Neural cell (in vitro differentiated cells): ENCODE measurements at regions not wholly inside any gene's neighbourhood (a gene's known extent, or its start where the extent isn't known, plus 50 kb on each side); places are given as distances from the start of the nearest gene placed in this dataset.

Experiments used
- H2AFZ ChIP-seq: fragments of 200-600, 300-800 bp; sonication (generic), shearing (Covaris generic); 2 replicates; pipeline ENCODE4 v1.6.0; 2014; ENCODE audit warnings: low read depth, mild to moderate bottlenecking, antibody characterized with exemption, low read length, moderate library complexity
- H3F3A ChIP-seq: fragments of 200-600 bp; shearing (Covaris generic); 2 replicates; pipeline ENCODE4 v1.6.1; 2016; ENCODE audit warnings: mild to moderate bottlenecking, moderate library complexity, mixed read lengths, antibody characterized with exemption, low read length; ENCODE audit not compliant: insufficient read depth, poor library complexity, severe bottlenecking
- H3K27ac ChIP-seq: fragments of 200-600, 300-800 bp; sonication (generic), shearing (Covaris generic); 2 replicates; pipeline ENCODE4 v1.5.1; 2014; ENCODE audit warnings: mild to moderate bottlenecking, low read length, moderate library complexity
- H3K27me3 ChIP-seq: fragments of 300-800, 200-600 bp; sonication (generic), shearing (Covaris generic); 2 replicates; pipeline ENCODE4 v1.6.0; 2014; ENCODE audit warnings: mild to moderate bottlenecking, low read depth, low read length, moderate library complexity; ENCODE audit not compliant: insufficient read depth
- H3K36me3 ChIP-seq: fragments of 300-800, 200-600 bp; sonication (generic), shearing (Covaris generic); 2 replicates; pipeline ENCODE4 v1.5.1; 2014; ENCODE audit warnings: mild to moderate bottlenecking, antibody characterized with exemption, low read length, moderate library complexity; ENCODE audit not compliant: insufficient read depth
- H3K4me2 ChIP-seq: fragments of 300-800, 200-600 bp; sonication (generic), shearing (Covaris generic); 2 replicates; pipeline ENCODE4 v1.6.0; 2014; ENCODE audit warnings: mild to moderate bottlenecking, low read length
- H3K4me3 ChIP-seq: fragments of 300-800, 200-600 bp; sonication (generic), shearing (Covaris generic); 2 replicates; pipeline ENCODE4 v1.5.1; 2014; ENCODE audit warnings: mild to moderate bottlenecking, low read length, moderate library complexity
- H3K79me2 ChIP-seq: fragments of 200-600 bp; shearing (Covaris generic); replicated peaks from 2 replicates; pipeline ENCODE4 v1.6.0; 2014; ENCODE audit warnings: mild to moderate bottlenecking, low read length, moderate library complexity; ENCODE audit not compliant: insufficient read depth
- H3K9ac ChIP-seq: fragments of 300-800, 200-600 bp; sonication (generic), shearing (Covaris generic); 2 replicates; pipeline ENCODE4 v1.6.1; 2016; ENCODE audit warnings: mild to moderate bottlenecking, low read length, mixed read lengths
- H3K9me2 ChIP-seq: fragments of 200-600 bp; shearing (Covaris generic); 2 replicates; pipeline ENCODE4 v1.6.1; 2016; ENCODE audit warnings: mild to moderate bottlenecking, low read length, mixed read lengths; ENCODE audit not compliant: insufficient read depth
- H3K9me3 ChIP-seq: fragments of 200-600, 300-800 bp; sonication (generic), shearing (Covaris generic); 2 replicates; pipeline ENCODE4 v1.6.1; 2016; ENCODE audit warnings: mild to moderate bottlenecking, mixed run types, low read length, moderate library complexity, mixed read lengths
- H4K20me1 ChIP-seq: fragments of 200-600 bp; shearing (Covaris generic); 2 replicates; pipeline ENCODE4 v1.6.1; 2016; ENCODE audit warnings: mild to moderate bottlenecking, mixed run types; ENCODE audit not compliant: insufficient read depth
- EP300 ChIP-seq: fragments of 450-650 bp; conservative IDR thresholded peaks from 2 replicates; pipeline ENCODE4 v1.6.1; 2014; ENCODE audit warnings: antibody characterized with exemption, mild to moderate bottlenecking, moderate library complexity; ENCODE audit not compliant: poor library complexity, severe bottlenecking
- EZH2 ChIP-seq: fragments of 200-600, 300-800 bp; shearing (Covaris generic), sonication (generic); IDR thresholded peaks from 2 replicates; pipeline ENCODE4 v1.6.1; 2014; ENCODE audit warnings: antibody characterized with exemption, low read length, borderline replicate concordance, mild to moderate bottlenecking; ENCODE audit not compliant: insufficient read depth, poor library complexity, severe bottlenecking
- MXI1 ChIP-seq: fragments of 450-650 bp; conservative IDR thresholded peaks from 2 replicates; pipeline ENCODE4 v1.6.1; 2014; ENCODE audit warnings: antibody characterized with exemption, mild to moderate bottlenecking; ENCODE audit not compliant: poor library complexity, severe bottlenecking
- POLR2AphosphoS5 ChIP-seq: IDR thresholded peaks from 2 replicates; pipeline ENCODE4 v1.6.1; 2012
- RAD21 ChIP-seq: fragments of 450-650 bp; conservative IDR thresholded peaks from 2 replicates; pipeline ENCODE4 v1.6.1; 2014; ENCODE audit warnings: antibody characterized with exemption, mild to moderate bottlenecking, moderate library complexity
- SMC3 ChIP-seq: fragments of 450-650 bp; conservative IDR thresholded peaks from 2 replicates; pipeline ENCODE4 v1.6.1; 2014; ENCODE audit warnings: antibody characterized with exemption, mild to moderate bottlenecking, moderate library complexity; ENCODE audit not compliant: poor library complexity
- TAF1 ChIP-seq: IDR thresholded peaks from 2 replicates; pipeline ENCODE4 v1.6.1; 2012; ENCODE audit warnings: low read depth
- TF ChIP-seq, protein P1 (sequence below): fragments of 450-650 bp; IDR thresholded peaks from 2 replicates; pipeline ENCODE4 v1.5.1; 2014; ENCODE audit warnings: antibody characterized with exemption, mild to moderate bottlenecking, moderate library complexity; ENCODE audit not compliant: poor library complexity, severe bottlenecking
- TF ChIP-seq, protein P2 (sequence below): IDR thresholded peaks from 2 replicates; pipeline ENCODE4 v1.6.1; 2012; ENCODE audit warnings: borderline replicate concordance

DNA sequence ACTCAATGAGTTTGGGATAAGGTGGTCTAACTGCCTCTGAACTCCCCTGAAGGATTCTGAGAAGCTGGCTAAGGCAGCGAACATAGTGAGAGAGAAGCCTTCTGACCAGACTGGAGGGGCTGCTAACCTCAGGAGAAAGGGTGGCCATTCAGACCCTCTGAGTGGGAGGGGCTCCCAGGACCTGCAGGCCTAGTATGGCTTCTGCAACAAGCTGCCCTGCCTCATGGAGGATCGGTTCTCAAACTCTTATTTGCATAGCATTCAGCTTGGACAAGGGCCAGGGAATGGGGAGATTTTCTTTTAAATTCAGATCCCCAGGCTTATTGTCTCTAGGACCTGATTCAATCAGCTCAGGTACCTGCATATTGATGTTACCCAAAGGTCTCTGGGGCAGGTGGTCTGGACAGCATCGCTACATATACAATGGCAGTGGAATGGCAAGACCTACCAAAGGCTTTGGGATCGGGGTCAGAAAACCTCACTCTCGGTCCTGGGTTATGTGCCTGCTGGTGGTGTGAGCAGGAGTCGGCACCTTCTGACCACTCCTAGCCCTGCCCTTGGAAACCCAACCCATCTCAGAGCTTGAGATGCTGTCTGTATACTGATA lies 599.1 kb downstream of the BRD1 start:
- Histone ChIP-seq H2AFZ (no peak overlapping the region), H3K79me2 (no peaks in the 10 kb centered on the region), H3K4me3 (no peak overlapping the region), H3K9me2 (no peaks in the 10 kb centered on the region), H3K9me3 (no peaks in the 10 kb centered on the region), H3K4me2 (no peak overlapping the region), H3K27ac (no peak overlapping the region), H3K27me3 (no peaks in the 10 kb centered on the region), H3K9ac (no peak overlapping the region), H3K36me3 (no peaks in the 10 kb centered on the region), H3F3A (no peaks in the 10 kb centered on the region), H4K20me1 (no peaks in the 10 kb centered on the region)
- no peak for TF ChIP-seq MXI1

DNA sequence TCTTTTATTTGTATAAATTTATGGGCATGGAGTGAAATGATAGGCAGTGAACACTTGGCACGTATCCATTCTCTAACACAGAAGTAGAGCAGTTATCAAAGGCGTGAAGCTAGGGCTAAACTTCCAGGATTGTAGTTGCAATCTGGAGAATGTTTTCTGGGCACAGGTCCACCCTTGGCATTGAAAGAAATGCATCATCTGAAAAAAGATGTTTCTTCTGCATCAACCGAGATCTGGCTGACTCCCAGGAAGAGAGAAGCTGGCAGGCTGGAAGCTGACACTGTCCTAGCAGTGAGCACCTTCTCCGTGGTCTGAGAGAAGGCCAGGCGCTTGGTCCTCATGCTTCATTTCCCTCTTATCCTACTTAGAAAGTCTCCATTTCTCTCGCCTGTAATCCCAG lies 600.0 kb downstream of the BRD1 start:
- Histone ChIP-seq H3F3A (no peaks in the 10 kb centered on the region), H3K27me3 (no peaks in the 10 kb centered on the region), H3K9me3 (no peaks in the 10 kb centered on the region), H3K36me3 (no peaks in the 10 kb centered on the region), H3K4me2 (no peak overlapping the region), H3K9me2 (no peaks in the 10 kb centered on the region), H3K9ac (no peak overlapping the region), H3K79me2 (no peaks in the 10 kb centered on the region), H4K20me1 (no peaks in the 10 kb centered on the region), H3K27ac (no peak overlapping the region), H3K4me3 (no peak overlapping the region), H2AFZ (no peak overlapping the region)
- TF ChIP-seq MXI1 (no peak), EP300 (no peak), EZH2 (no peak), SMC3 (no peak), RAD21 (no peak), TAF1 (no peak), POLR2AphosphoS5 (no peak)
- TF ChIP-seq, protein P1, sequence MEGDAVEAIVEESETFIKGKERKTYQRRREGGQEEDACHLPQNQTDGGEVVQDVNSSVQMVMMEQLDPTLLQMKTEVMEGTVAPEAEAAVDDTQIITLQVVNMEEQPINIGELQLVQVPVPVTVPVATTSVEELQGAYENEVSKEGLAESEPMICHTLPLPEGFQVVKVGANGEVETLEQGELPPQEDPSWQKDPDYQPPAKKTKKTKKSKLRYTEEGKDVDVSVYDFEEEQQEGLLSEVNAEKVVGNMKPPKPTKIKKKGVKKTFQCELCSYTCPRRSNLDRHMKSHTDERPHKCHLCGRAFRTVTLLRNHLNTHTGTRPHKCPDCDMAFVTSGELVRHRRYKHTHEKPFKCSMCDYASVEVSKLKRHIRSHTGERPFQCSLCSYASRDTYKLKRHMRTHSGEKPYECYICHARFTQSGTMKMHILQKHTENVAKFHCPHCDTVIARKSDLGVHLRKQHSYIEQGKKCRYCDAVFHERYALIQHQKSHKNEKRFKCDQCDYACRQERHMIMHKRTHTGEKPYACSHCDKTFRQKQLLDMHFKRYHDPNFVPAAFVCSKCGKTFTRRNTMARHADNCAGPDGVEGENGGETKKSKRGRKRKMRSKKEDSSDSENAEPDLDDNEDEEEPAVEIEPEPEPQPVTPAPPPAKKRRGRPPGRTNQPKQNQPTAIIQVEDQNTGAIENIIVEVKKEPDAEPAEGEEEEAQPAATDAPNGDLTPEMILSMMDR, result no peak
- TF ChIP-seq, protein P2, sequence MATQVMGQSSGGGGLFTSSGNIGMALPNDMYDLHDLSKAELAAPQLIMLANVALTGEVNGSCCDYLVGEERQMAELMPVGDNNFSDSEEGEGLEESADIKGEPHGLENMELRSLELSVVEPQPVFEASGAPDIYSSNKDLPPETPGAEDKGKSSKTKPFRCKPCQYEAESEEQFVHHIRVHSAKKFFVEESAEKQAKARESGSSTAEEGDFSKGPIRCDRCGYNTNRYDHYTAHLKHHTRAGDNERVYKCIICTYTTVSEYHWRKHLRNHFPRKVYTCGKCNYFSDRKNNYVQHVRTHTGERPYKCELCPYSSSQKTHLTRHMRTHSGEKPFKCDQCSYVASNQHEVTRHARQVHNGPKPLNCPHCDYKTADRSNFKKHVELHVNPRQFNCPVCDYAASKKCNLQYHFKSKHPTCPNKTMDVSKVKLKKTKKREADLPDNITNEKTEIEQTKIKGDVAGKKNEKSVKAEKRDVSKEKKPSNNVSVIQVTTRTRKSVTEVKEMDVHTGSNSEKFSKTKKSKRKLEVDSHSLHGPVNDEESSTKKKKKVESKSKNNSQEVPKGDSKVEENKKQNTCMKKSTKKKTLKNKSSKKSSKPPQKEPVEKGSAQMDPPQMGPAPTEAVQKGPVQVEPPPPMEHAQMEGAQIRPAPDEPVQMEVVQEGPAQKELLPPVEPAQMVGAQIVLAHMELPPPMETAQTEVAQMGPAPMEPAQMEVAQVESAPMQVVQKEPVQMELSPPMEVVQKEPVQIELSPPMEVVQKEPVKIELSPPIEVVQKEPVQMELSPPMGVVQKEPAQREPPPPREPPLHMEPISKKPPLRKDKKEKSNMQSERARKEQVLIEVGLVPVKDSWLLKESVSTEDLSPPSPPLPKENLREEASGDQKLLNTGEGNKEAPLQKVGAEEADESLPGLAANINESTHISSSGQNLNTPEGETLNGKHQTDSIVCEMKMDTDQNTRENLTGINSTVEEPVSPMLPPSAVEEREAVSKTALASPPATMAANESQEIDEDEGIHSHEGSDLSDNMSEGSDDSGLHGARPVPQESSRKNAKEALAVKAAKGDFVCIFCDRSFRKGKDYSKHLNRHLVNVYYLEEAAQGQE, result no peak

DNA sequence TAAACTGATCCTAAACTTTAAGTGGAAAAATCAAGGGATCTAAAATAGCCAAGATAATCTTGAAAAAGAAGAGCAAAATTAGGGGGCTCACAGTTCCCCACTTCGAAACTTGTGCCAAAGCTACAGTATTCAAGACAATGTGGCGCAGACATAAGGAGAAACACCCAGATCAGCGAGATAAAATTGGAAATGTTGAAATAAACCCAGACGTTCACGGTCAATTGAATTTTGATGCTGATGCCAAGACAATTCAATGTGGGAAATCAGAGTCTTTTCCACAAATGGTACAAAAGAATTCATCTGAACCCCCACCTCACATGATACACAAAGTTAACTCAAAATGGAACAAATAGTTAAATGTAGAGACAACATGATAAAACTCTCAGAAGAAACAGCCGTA lies 601.6 kb downstream of the BRD1 start:
- Histone ChIP-seq H3K4me2 (no peak overlapping the region), H3K79me2 (no peaks in the 10 kb centered on the region), H4K20me1 (no peaks in the 10 kb centered on the region), H3K27me3 (no peaks in the 10 kb centered on the region), H3F3A (no peaks in the 10 kb centered on the region), H3K9ac (no peak overlapping the region), H3K4me3 (no peak overlapping the region), H3K27ac (no peak overlapping the region), H3K9me3 (no peaks in the 10 kb centered on the region), H3K36me3 (no peaks in the 10 kb centered on the region), H3K9me2 (no peaks in the 10 kb centered on the region), H2AFZ (no peak overlapping the region)
- TF ChIP-seq, protein P2, result no peak
- TF ChIP-seq SMC3, result no peak
- no peak for TF ChIP-seq RAD21
- no peak for TF ChIP-seq EZH2
- TF ChIP-seq MXI1, result no peak
- no peak for TF ChIP-seq POLR2AphosphoS5
- TF ChIP-seq EP300, result no peak
- TF ChIP-seq, protein P1, result no peak
- no peak for TF ChIP-seq TAF1
